Ovary (tissue), 7 donors: ENCODE measurements at regions not wholly inside any gene's neighbourhood (a gene's known extent, or its start where the extent isn't known, plus 50 kb on each side); places are given as distances from the start of the nearest gene placed in this dataset.

Source experiments
- DNase-seq, 5 donors: peaks; one replicate each; pipeline ENCODE4 v3.0.0-alpha.2; 2019 to 2020
- H3K27ac ChIP-seq, 2 donors: fragments of 200-600 bp; one replicate each; pipeline versions ENCODE4 v1.5.1 to v1.8.0; 2019 to 2022
- H3K27me3 ChIP-seq: fragments of 200-600 bp; one replicate; pipeline ENCODE4 v1.8.0; 2022
- H3K36me3 ChIP-seq: fragments of 200-600 bp; sonication (generic); one replicate; pipeline ENCODE4 v1.5.1; 2019
- H3K4me1 ChIP-seq: one replicate; pipeline ENCODE4 v1.8.1; 2013; ENCODE audit warnings: mild to moderate bottlenecking, moderate library complexity; ENCODE audit not compliant: insufficient read depth
- H3K4me3 ChIP-seq: fragments of 200-600 bp; sonication (generic); one replicate; pipeline ENCODE4 v1.5.1; 2017
- H3K9me3 ChIP-seq, 2 donors: fragments of 200-600 bp in 1 of 2; sonication (generic) in 1 of 2; one replicate each; pipeline versions ENCODE4 v1.5.1 to v1.8.1; 2013 to 2019; ENCODE audit warnings: mild to moderate bottlenecking in 1 of 2, moderate library complexity in 1 of 2
- EP300 ChIP-seq: sonication (generic); formaldehyde crosslinking; IDR thresholded peaks from one replicate; pipeline ENCODE4 v1.6.1; 2017; ENCODE audit warnings: antibody characterized with exemption
- POLR2A ChIP-seq: fragments of 450-650 bp; IDR thresholded peaks from one replicate; pipeline ENCODE4 v1.6.1; 2017; ENCODE audit warnings: antibody characterized with exemption, mild to moderate bottlenecking, moderate library complexity
- WGBS, 3 donors: extraction: QIAGEN DNeasy Blood & Tissue Kit in 1 of 3; methylation state at CpG; one replicate each; pipeline versions ENCODE4 v1.1.5 to v1.1.7; 2013 to 2017; 5-methylcytosine and 5-hydroxymethylcytosine counted together
- intact Hi-C, 4 donors: fragments of 100-400 bp; cut with DNase I; formaldehyde crosslinking; loops; one replicate each; pipeline versions ENCODE4 v1.11.0 to v1.15.1; 2022 to 2023
- TF ChIP-seq, protein P1 (sequence below), 3 donors: fragments of 450-650 bp in 2 of 3; fragments of 200-600 bp in 1 of 3; IDR thresholded peaks; one replicate each; pipeline versions ENCODE4 v1.5.1 to v1.8.0; 2016 to 2022; ENCODE audit warnings: antibody characterized with exemption in 3 of 3, mild to moderate bottlenecking in 1 of 3
- donor health status: DM: no; HTN: no; CAD: no; lungs with moderate emphysema.
- donor health status: DM: no; HTN: no; CAD: no.
- donor health status: Bipolar disorder and iron deficiency.
- donor health status: DM: no; HTN: no; CAD: no.
- donor health status: DM: yes; HTN: yes; CAD: no.

DNA sequence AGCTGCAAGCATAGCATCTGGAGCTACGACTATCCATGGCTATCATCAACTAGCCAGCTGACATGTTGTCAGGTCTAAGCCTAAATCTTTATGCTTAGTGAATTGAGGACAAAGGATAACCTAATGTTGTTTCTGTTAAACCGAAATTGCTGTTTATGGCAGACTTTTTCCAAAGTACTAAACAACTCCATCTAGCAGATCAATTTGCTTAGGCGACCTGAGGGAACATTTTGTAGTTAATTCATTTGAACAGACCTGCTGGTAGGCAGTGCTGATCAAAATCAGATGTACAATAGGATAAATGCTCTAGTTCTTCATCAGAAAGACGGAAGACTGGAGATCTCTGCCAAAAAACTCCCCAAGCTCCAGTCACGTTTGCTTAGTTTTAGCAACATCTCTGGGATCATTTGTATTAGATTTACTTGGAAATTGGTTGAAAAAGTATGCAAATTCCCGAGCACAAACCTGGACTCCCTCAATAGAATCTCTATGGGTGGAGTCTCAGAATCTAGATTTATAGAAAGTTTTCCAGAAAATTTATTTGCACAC is 301.6 kb upstream of the NRP1 start:
- H3K9me3 ChIP-seq: no peaks in the 10 kb centered on the region
- DNase-seq: no peak
- WGBS, 3 donors: 91 to 94% (median 93%) methylated on average over 6 of the region's 6 CpGs
- H3K4me3 ChIP-seq: no peak overlapping the region
- intact Hi-C loops: no loop called here
- no peak overlapping the region for H3K27ac ChIP-seq
- no peaks in the 10 kb centered on the region for H3K27me3 ChIP-seq
- H3K4me1 ChIP-seq: peaks cover 2% of the 10 kb centered on the region
- no peaks in the 10 kb centered on the region for H3K36me3 ChIP-seq
- TF ChIP-seq EP300 (no peak), POLR2A (no peak)
- TF ChIP-seq, protein P1, sequence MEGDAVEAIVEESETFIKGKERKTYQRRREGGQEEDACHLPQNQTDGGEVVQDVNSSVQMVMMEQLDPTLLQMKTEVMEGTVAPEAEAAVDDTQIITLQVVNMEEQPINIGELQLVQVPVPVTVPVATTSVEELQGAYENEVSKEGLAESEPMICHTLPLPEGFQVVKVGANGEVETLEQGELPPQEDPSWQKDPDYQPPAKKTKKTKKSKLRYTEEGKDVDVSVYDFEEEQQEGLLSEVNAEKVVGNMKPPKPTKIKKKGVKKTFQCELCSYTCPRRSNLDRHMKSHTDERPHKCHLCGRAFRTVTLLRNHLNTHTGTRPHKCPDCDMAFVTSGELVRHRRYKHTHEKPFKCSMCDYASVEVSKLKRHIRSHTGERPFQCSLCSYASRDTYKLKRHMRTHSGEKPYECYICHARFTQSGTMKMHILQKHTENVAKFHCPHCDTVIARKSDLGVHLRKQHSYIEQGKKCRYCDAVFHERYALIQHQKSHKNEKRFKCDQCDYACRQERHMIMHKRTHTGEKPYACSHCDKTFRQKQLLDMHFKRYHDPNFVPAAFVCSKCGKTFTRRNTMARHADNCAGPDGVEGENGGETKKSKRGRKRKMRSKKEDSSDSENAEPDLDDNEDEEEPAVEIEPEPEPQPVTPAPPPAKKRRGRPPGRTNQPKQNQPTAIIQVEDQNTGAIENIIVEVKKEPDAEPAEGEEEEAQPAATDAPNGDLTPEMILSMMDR (IDR thresholded peaks at IDR 0.05): no peak

GRCh38 chr10:33632432-33632831 is 298.0 kb upstream of the NRP1 start:
- no peak for DNase-seq
- no peak overlapping the region for H3K27ac ChIP-seq
- no peak for TF ChIP-seq EP300
- TF ChIP-seq POLR2A: no peak
- H3K9me3 ChIP-seq: no peaks in the 10 kb centered on the region
- no peaks in the 10 kb centered on the region for H3K36me3 ChIP-seq
- H3K4me3 ChIP-seq: no peak overlapping the region
- intact Hi-C loops: no loop called here
- H3K4me1 ChIP-seq: peaks cover 2% of the 10 kb centered on the region
- H3K27me3 ChIP-seq: no peaks in the 10 kb centered on the region

DNA sequence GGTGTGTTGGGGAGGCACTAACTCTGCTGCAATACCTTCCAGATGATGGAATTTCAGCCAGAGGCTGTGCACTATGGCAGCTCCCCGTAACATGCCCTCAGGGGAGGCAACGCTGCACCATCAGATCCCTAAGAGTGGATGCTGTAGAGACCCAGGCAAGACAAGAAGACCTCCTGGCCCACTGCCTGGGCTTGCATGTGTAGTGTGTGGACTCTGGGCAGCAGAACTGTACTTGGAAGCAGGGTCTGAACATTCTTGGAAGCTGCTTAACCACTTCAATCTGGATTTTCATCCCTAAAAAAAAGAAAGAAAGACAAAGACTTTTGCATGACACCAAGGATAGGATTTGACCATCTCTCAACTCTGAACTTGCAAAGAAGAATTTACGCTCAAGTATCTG is 297.5 kb upstream of the NRP1 start:
- 38 to 67% (median 57%) methylated on average over 3 of the region's 3 CpGs for WGBS, 3 donors
- H3K4me1 ChIP-seq: peaks cover 2% of the 10 kb centered on the region
- intact Hi-C loops: no loop called here
- H3K36me3 ChIP-seq: no peaks in the 10 kb centered on the region
- no peak overlapping the region for H3K27ac ChIP-seq
- TF ChIP-seq POLR2A: no peak
- H3K4me3 ChIP-seq: no peak overlapping the region
- no peaks in the 10 kb centered on the region for H3K27me3 ChIP-seq
- peak in 3 of 5 donors; percentile 8 to 56 (median 29) for DNase-seq
- no peaks in the 10 kb centered on the region for H3K9me3 ChIP-seq

- no peak overlapping the region for H3K4me3 ChIP-seq
- WGBS, 3 donors: 91 to 96% (median 92%) methylated on average over 2 of the region's 2 CpGs
Observed at GRCh38 chr10:33630761-33631160, 296.3 kb upstream of the NRP1 start.

GRCh38 chr10:33627611-33628010 is 293.1 kb upstream of the NRP1 start:
- Histone ChIP-seq H3K27me3 (no peaks in the 10 kb centered on the region), H3K36me3 (no peaks in the 10 kb centered on the region), H3K4me1 (no peaks in the 10 kb centered on the region), H3K4me3 (no peak overlapping the region), H3K27ac (no peak overlapping the region), H3K9me3 (no peaks in the 10 kb centered on the region)
- TF ChIP-seq, protein P1 (IDR thresholded peaks at IDR 0.05): no peak
- TF ChIP-seq POLR2A (no peak), EP300 (no peak)
- intact Hi-C loops: no loop called here
- no peak for DNase-seq
- 71 to 77% (median 75%) methylated on average over 5 of the region's 5 CpGs for WGBS, 3 donors

More at GRCh38 chr10:33630761-33631160, 296.3 kb upstream of the NRP1 start:
- Histone ChIP-seq H3K4me1 (peaks cover 2% of the 10 kb centered on the region), H3K27me3 (no peaks in the 10 kb centered on the region), H3K36me3 (no peaks in the 10 kb centered on the region), H3K27ac (no peak overlapping the region), H3K9me3 (no peaks in the 10 kb centered on the region)
- intact Hi-C loops: no loop called here
- no peak for TF ChIP-seq POLR2A
- TF ChIP-seq, protein P1 (IDR thresholded peaks at IDR 0.05): no peak
- no peak for TF ChIP-seq EP300
- no peak for DNase-seq
